ENCODE measurements at regions not wholly inside any gene's neighbourhood (a gene's known extent, or its start where the extent isn't known, plus 50 kb on each side); places are given as distances from the start of the nearest gene placed in this dataset.

DNA sequence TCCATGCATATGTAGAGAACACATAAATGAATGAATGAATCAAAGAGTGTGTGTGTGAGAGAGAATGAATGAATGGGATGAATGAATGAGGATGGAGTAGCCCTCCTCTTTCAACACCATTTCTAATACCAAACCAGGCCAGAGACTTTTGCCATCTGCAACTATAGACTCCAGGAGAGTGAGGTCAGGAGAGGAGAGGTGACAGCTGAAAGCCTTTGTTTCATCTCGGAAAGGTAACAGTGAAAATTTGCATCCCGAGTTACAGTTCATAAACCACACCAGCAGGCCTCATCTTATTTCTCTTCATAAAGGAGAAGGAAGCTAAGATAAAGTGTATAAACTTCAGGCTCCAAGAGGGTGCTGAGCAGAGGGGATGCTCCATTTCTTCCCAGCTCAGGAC is 255.3 kb upstream of the KLF4 start:
- peaks cover 24% of the 10 kb centered on the region for H3K4me1 Mint-ChIP-seq (ENCODE audit: low read depth, unreplicated experiment)
- H3K4me3 Mint-ChIP-seq (ENCODE audit: low read depth, unreplicated experiment): no peak overlapping the region
- CTCF ChIA-PET: no interaction called here
- no TSS peak for BruUV-seq (replicated peaks)
- no peak overlapping the region for H3K27ac Mint-ChIP-seq (ENCODE audit: unreplicated experiment)
- intact Hi-C loops (cut with micrococcal nuclease; ENCODE audit: unreplicated experiment): no loop called here
- TF ChIP-seq, protein P1, sequence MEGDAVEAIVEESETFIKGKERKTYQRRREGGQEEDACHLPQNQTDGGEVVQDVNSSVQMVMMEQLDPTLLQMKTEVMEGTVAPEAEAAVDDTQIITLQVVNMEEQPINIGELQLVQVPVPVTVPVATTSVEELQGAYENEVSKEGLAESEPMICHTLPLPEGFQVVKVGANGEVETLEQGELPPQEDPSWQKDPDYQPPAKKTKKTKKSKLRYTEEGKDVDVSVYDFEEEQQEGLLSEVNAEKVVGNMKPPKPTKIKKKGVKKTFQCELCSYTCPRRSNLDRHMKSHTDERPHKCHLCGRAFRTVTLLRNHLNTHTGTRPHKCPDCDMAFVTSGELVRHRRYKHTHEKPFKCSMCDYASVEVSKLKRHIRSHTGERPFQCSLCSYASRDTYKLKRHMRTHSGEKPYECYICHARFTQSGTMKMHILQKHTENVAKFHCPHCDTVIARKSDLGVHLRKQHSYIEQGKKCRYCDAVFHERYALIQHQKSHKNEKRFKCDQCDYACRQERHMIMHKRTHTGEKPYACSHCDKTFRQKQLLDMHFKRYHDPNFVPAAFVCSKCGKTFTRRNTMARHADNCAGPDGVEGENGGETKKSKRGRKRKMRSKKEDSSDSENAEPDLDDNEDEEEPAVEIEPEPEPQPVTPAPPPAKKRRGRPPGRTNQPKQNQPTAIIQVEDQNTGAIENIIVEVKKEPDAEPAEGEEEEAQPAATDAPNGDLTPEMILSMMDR (IDR thresholded peaks at IDR 0.05; ENCODE audit: unreplicated experiment): no peak
- H3K27me3 Mint-ChIP-seq (ENCODE audit: unreplicated experiment): no peaks in the 10 kb centered on the region
- no peaks in the 10 kb centered on the region for H3K9me3 Mint-ChIP-seq (ENCODE audit: low read depth, unreplicated experiment)
- DNase-seq: no peak
- peaks cover 2% of the 10 kb centered on the region for H3K36me3 Mint-ChIP-seq (ENCODE audit: insufficient read depth, unreplicated experiment)

DNA sequence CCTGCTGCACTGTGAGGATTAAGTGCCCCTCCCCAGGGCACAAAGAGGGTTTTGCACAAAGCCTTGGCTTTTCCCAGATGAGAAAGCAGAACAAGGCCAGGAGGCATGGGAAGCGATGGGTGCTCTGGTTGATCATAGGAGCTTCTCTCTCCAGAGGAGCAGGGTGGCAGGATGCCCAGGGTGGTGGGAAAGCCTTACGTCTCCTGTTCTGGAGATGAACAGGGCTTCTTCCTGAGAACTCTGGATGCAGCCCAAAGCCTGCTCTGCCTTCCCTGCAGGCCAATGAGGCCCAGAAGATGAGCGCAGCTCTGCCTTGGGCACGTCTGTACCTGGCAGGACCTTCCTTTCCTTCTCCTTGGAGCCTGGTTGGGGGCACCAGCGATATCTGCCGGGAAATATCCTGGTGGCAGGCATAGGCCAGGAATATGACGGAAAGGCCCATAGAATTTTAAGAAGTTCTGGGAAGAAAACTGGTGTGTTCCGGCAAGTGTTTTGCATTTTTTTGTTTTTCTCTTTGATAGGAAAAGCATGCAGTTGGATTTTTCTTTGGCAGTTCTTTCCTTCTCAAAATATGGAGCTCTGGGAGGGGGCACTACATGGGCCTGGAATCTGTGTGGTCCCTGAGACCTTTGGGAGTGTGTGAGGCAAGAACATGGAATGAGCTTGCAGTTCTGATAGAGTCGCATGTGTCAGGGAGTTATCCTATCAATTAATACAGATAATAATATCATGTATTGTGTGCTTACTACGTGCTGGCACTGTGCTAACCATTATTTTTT is 253.2 kb upstream of the KLF4 start:
- TF ChIP-seq, protein P1 (IDR thresholded peaks at IDR 0.05; ENCODE audit: unreplicated experiment): no peak
- H3K27ac Mint-ChIP-seq (ENCODE audit: unreplicated experiment): no peak overlapping the region
- DNase-seq: no peak
- no peaks in the 10 kb centered on the region for H3K36me3 Mint-ChIP-seq (ENCODE audit: insufficient read depth, unreplicated experiment)
- H3K4me3 Mint-ChIP-seq (ENCODE audit: low read depth, unreplicated experiment): no peak overlapping the region
- no TSS peak for BruUV-seq (replicated peaks)
- no peaks in the 10 kb centered on the region for H3K27me3 Mint-ChIP-seq (ENCODE audit: unreplicated experiment)
- intact Hi-C loops (cut with micrococcal nuclease; ENCODE audit: unreplicated experiment): no loop called here
- CTCF ChIA-PET: no interaction called here
- no peaks in the 10 kb centered on the region for H3K9me3 Mint-ChIP-seq (ENCODE audit: low read depth, unreplicated experiment)
- peaks cover 16% of the 10 kb centered on the region for H3K4me1 Mint-ChIP-seq (ENCODE audit: low read depth, unreplicated experiment)

DNA sequence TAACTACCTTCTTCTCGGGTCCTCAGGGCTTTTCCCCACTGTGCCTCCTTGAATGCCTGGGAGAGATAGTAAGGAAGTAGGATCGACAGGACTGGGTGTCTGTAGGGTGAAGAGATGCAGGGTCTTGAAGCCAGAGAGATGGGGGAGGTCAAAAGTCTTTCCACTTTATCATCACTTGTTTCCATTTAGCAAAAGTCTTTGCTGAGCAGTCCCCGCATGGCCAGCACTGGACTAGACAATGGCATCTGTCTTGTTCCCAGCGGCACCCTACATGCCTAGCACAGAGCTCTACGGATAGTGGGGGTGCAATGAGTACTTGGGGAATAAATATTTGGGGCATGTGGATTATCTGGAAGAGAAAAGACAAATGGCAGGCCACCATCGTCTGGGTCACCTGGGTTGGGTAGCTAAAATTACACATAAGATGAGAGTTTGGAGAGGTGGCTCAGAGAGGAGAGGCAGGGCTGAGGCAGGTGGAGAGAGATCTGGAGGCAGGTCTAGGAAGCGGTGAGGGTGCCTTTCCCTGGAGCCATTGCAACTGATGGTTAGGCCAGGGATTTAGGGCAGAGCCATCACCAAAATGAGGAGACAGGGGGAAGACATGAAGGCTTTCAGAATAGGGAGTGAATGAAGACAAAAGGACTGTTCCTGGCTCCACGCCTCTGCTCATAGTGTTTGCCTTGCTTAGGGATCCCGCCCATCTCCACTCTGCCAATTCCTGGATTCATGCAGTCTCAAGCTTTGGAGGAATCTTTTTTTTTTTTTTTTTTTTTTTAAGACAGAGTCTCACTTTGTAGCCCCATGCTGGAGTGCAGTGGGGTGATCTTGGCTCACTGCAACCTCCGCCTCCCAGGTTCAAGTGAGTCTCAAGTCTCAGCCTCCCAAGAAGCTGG is 250.8 kb upstream of the KLF4 start:
- CTCF ChIA-PET: no interaction called here
- intact Hi-C loops (cut with micrococcal nuclease; ENCODE audit: unreplicated experiment): no loop called here
- H3K27me3 Mint-ChIP-seq (ENCODE audit: unreplicated experiment): no peaks in the 10 kb centered on the region
- H3K9me3 Mint-ChIP-seq (ENCODE audit: low read depth, unreplicated experiment): no peaks in the 10 kb centered on the region
- BruUV-seq (replicated peaks): no TSS peak
- no peak overlapping the region for H3K27ac Mint-ChIP-seq (ENCODE audit: unreplicated experiment)
- H3K4me1 Mint-ChIP-seq (ENCODE audit: low read depth, unreplicated experiment): peaks cover 17% of the 10 kb centered on the region
- TF ChIP-seq, protein P1 (IDR thresholded peaks at IDR 0.05; ENCODE audit: unreplicated experiment): no peak
- no peak overlapping the region for H3K4me3 Mint-ChIP-seq (ENCODE audit: low read depth, unreplicated experiment)
- no peaks in the 10 kb centered on the region for H3K36me3 Mint-ChIP-seq (ENCODE audit: insufficient read depth, unreplicated experiment)
- DNase-seq: no peak

DNA sequence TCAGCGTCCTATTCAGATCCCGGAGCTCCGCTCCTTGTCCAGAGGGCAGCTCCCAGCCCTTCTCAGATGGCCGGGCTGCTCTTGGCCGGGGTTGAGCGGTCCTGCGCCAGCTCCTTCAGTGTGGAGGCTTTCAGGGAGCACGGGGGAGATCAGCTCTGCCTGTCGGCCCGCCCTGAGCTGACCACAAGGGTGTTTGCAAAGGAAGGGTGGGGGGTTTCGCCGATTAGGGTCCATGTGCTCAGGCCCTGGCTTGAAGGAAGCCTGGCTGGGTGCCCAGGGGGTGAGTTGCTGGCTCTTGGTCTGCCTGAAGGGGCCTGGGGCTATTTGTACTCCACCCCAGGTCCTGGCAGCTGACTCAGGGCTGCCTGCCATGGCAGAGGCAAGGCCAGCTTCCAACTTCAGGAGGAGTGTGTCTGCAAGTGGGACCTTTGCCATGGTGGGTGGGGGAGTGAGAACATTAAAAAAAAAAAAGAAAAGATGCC is 250.1 kb upstream of the KLF4 start:
- Mint-ChIP-seq H3K4me1 (ENCODE audit: low read depth, unreplicated experiment) (peaks cover 17% of the 10 kb centered on the region), H3K9me3 (ENCODE audit: low read depth, unreplicated experiment) (no peaks in the 10 kb centered on the region), H3K27me3 (ENCODE audit: unreplicated experiment) (no peaks in the 10 kb centered on the region), H3K27ac (ENCODE audit: unreplicated experiment) (no peak overlapping the region), H3K36me3 (ENCODE audit: insufficient read depth, unreplicated experiment) (no peaks in the 10 kb centered on the region), H3K4me3 (ENCODE audit: low read depth, unreplicated experiment) (no peak overlapping the region)
- CTCF ChIA-PET: no interaction called here
- no peak for DNase-seq
- TF ChIP-seq, protein P1 (IDR thresholded peaks at IDR 0.05; ENCODE audit: unreplicated experiment): no peak
- BruUV-seq (replicated peaks): no TSS peak
- intact Hi-C loops (cut with micrococcal nuclease; ENCODE audit: unreplicated experiment): no loop called here
